ENCODE measurements at regions not wholly inside any gene's neighbourhood (a gene's known extent, or its start where the extent isn't known, plus 50 kb on each side); places are given as distances from the start of the nearest gene placed in this dataset. TPM values are rescaled to one million over a fixed set of nuclear protein-coding genes. Genes with fewer than 3 reads are reported as not detected.

- no peak for TF ChIP-seq CTCF (IDR thresholded peaks at IDR 0.05)
- no peak for DNase-seq (ENCODE audit: extremely low spot score, unreplicated experiment)
- Mint-ChIP-seq H3K4me1 (ENCODE audit: unreplicated experiment) (no peaks in the 10 kb centered on the region), H3K27me3 (ENCODE audit: unreplicated experiment) (no peaks in the 10 kb centered on the region), H3K4me3 (ENCODE audit: unreplicated experiment) (no peak overlapping the region), H3K9me3 (ENCODE audit: unreplicated experiment) (peaks cover 12% of the 10 kb centered on the region), H3K27ac (ENCODE audit: unreplicated experiment) (no peak overlapping the region), H3K36me3 (ENCODE audit: unreplicated experiment) (no peaks in the 10 kb centered on the region)
Observed at GRCh38 chrX:95145848-95146490, 1472.0 kb downstream of the FAM133A start.

- Mint-ChIP-seq H3K27me3 (ENCODE audit: unreplicated experiment) (no peaks in the 10 kb centered on the region), H3K9me3 (ENCODE audit: unreplicated experiment) (peaks cover 12% of the 10 kb centered on the region), H3K4me1 (ENCODE audit: unreplicated experiment) (no peaks in the 10 kb centered on the region), H3K27ac (ENCODE audit: unreplicated experiment) (no peak overlapping the region), H3K36me3 (ENCODE audit: unreplicated experiment) (no peaks in the 10 kb centered on the region), H3K4me3 (ENCODE audit: unreplicated experiment) (no peak overlapping the region)
- no peak for DNase-seq (ENCODE audit: extremely low spot score, unreplicated experiment)
- no peak for TF ChIP-seq CTCF (IDR thresholded peaks at IDR 0.05)
Observed at GRCh38 chrX:95152810-95153209, 1478.8 kb downstream of the FAM133A start.

- Mint-ChIP-seq H3K4me3 (ENCODE audit: unreplicated experiment) (no peak overlapping the region), H3K27ac (ENCODE audit: unreplicated experiment) (no peak overlapping the region), H3K9me3 (ENCODE audit: unreplicated experiment) (no peaks in the 10 kb centered on the region), H3K27me3 (ENCODE audit: unreplicated experiment) (no peaks in the 10 kb centered on the region), H3K36me3 (ENCODE audit: unreplicated experiment) (no peaks in the 10 kb centered on the region), H3K4me1 (ENCODE audit: unreplicated experiment) (no peaks in the 10 kb centered on the region)
- no peak for DNase-seq (ENCODE audit: extremely low spot score, unreplicated experiment)
- no peak for TF ChIP-seq CTCF (IDR thresholded peaks at IDR 0.05)
Observed at GRCh38 chrX:95156566-95156965, 1482.6 kb downstream of the FAM133A start.

Small RNA genes lying in the stretch of these regions (microRNA-seq; reads per million reads assigned to microRNA genes)
- gene MIR548M (ENCODE audit: unreplicated experiment): not detected
